HG03196 (cell line): ENCODE measurements at regions not wholly inside any gene's neighbourhood (a gene's known extent, or its start where the extent isn't known, plus 50 kb on each side); places are given as distances from the start of the nearest gene placed in this dataset.

Experiments used
- ATAC-seq: cut with Tn5 transposase; IDR thresholded peaks from one replicate; pipeline ENCODE4 v1.9.1; 2021; ENCODE audit not compliant: unreplicated experiment

DNA sequence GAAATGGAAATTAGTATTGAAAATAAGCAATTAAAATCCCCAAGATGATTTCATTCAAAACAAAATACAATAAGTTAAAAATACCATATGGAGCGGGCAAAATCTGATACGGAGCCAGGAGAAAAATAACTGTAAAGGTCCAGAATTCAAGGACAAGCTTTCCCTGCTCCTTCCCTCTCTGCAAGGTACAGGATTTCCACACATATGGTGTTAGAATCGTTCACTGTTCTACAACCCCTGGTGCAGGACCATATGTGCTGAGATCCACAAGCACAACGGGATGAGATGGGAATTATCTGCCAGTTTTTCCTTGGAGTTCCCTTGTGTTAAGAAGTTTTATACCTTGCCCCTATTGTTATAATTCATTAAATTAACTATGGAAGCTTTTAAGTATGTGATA is 94.7 kb upstream of the DMAC1 start:
- ATAC-seq: no peak

- no peak for ATAC-seq
These were observed 93.4 kb upstream of the DMAC1 start for GRCh38 chr9:7892975-7893374.

DNA sequence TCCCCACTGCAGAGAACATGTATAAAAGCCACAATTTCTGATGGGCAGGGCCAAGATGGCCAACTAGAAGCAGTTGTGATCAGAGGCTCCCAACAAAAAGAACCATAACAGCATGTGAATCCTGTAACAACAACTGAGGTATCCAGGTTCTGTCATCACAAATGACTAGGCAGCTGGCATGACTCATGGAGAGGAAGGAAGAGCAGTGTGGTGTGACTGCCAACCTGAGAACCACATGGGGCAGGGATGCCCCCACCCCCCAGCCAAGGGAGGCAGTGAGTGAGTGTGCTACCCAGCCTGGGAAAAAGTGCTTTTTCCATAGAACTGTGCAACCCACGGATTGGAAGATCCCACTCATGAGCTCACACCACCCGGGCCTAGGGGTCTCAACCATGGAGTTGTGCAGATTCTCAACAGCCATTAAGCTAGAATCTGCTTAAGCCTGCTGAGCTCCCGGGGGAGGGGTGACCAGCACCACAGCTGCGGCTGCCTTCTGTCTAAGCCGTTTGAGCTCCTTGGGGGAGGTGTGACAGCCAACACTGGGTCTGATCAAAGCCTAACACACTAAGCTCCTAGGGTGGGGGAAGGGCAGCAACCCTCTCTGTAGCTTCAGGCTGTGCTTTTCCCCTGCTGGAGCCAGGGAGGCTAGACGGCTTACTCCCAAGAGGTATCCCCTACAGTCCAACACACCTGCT is 80.1 kb upstream of the DMAC1 start:
- ATAC-seq: peak; percentile 74

DNA sequence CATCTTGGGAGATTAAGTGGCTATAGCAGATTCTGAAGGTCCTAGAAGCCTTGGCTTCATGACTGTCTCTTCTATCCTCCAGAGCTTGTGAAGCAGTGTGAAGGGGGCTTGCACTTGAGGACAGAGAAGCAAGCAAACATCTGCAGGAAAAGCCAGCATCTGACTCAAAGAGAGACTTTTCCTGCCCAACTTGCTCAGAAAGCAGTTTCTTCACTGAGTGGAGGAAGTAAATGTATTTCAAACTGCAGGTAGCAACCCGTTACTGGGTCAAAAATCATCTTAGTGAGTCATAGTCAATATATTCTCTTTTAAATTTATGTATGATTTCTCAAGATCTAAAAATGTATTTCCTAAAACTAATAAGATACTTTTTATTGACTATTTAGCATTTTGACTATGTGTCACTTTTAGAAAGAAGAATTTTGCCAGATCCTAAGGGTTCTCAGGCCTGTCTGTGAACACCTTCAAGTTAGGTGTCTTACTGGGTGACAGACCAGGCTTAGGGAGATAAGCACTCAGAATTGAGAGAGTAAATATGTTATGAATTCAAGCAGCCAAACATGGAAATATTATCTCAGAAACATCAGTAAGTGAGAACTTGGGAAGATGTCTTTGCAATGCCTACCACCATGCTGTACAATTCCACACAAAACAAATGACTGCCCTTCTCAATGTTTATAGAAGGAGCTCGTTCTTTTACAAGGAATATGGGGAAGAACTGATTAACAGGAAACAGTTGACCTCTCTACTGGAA is 72.6 kb upstream of the DMAC1 start:
- no peak for ATAC-seq

DNA sequence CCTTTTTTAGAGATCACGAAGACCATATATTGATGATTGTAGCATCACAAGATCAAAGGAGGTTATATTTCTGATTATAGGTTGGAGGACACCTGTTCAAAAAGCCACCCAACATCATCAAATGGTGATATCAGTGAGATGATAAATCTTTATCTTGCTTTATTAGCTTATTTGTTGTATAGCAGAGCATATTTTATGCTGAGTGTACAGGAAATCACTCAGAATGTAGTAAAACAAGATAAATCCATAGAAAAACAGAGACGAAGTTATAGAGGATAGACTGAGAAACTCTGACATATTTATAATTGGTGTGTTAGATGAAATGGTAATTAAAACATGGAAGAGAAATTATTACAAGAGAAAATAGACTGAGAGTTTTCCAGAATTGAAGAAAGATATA is 69.8 kb upstream of the DMAC1 start:
- no peak for ATAC-seq

DNA sequence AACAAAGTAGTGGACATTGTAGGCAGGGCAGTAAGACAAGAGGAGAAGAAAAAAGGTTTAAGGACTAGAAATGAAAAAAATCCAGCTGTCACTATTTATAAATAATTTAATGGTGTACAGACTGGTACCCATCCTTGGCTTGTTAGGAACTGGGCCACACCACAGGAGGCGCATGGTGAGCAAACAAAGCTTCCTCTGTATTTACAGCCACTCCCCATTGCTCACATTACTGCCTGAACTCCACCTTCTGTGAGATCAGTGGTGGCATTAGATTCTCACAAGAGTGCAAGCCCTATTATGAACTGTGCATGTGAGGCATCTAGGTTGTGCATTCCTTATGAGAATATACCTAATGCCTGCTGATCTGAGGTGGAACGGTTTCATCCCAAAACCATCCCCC is 62.6 kb upstream of the DMAC1 start:
- no peak for ATAC-seq

DNA sequence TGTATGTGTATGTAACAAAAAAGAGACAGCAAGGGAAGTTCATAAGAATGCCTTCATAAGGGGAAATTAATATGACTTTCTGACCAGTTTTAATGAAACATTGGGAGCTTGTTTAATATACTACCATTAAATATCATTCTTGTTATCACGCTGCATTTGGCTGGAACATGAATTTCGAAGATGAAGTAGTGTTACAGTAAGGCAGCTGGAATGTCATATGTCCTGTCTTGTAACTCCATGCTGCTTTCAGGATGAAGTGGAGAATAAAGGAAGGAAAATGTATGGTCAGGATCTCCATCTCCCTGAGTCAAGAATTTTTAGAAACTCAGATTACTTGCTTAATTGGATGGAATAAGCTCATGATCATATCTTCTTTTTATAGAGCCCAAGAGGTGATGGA is 61.5 kb upstream of the DMAC1 start:
- ATAC-seq: no peak

DNA sequence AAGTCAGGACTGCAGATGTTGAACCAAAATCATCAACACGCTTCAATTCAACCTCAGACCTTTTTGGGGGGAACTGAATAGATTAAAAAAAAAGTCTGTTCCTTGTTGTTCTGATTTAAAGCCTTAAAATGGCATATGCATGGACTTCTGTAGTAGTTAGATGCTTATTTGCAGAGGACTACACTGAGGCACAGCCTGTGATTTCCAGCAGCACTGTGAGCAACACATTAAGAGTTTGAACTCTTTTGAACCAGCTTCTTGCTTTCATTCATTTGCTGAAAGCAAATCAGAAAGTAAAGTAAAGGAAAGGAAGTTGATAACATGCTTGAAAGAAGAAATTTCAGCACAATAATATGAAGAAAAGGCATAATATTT is 60.7 kb upstream of the DMAC1 start:
- ATAC-seq: no peak

- ATAC-seq: no peak
These were observed 60.2 kb upstream of the DMAC1 start for GRCh38 chr9:7859701-7860334.

- no peak for ATAC-seq
These were observed 58.6 kb upstream of the DMAC1 start for GRCh38 chr9:7858166-7858565.

GRCh38 chr9:7854763-7855162 is 55.2 kb upstream of the DMAC1 start:
- no peak for ATAC-seq
